ENCODE measurements at regions not wholly inside any gene's neighbourhood (a gene's known extent, or its start where the extent isn't known, plus 50 kb on each side); places are given as distances from the start of the nearest gene placed in this dataset.
"Not testable (repeated sequence)": the region's sequence is repeated elsewhere in the genome, so short reads cannot be mapped to it uniquely, and the experiment has no call there.

DNA sequence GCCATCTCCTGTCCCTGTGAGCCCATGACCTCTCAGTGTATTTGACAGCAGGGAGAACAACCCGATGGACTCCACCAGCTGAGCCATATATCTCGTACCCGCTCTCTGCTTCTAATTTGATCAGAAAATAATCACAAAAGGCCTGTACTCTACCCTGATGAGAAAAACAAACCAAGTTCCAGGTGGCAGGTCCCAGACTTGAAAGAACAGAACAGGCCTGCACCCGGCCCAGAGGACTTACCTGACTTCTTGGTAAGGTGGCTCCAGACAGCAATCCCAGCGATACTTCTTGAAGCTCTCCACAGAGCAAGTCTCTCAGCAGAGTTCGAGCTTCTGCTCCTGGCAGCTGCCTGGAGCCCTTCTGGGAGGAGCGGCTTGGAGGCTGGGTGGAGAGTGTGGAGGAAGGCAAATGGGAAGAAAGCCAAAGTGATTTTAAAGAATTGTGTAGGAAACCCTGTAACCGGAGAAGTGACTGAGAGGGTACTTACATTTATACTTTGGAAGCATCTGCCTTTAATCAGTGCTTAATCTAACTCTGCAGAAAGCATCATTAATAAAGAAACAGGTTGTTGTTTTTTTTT lies 91.6 kb downstream of the SCN11A start:
- H3K4me3 ChIP-seq (ENCODE audit: low read depth in 1 of 3, low read length in 3 of 3) = no peak overlapping the region
- FAIRE-seq = no peak
- WGBS, 3 donors = 74 to 87% (median 77%) methylated on average over 8 of the region's 8 CpGs
- no peaks in the 10 kb centered on the region for H3K27me3 ChIP-seq (ENCODE audit: control insufficient read depth in 3 of 3, insufficient read depth in 3 of 3, low read length in 3 of 3)
- no peak for DNase-seq
- H3K27ac ChIP-seq (ENCODE audit: low read depth in 1 of 3, low read length in 2 of 3) = no peak overlapping the region
- H3K36me3 ChIP-seq (ENCODE audit: control insufficient read depth in 3 of 3, insufficient read depth in 2 of 3, low read depth in 1 of 3, low read length in 3 of 3) = no peaks in the 10 kb centered on the region
- no peaks in the 10 kb centered on the region for H3K4me1 ChIP-seq (ENCODE audit: control insufficient read depth in 3 of 3, insufficient read depth in 2 of 3, low read depth in 1 of 3, low read length in 2 of 3)
- H3K9me3 ChIP-seq (ENCODE audit: control insufficient read depth in 2 of 2, insufficient read depth in 1 of 2, low read depth in 1 of 2, low read length in 1 of 2) = no peaks in the 10 kb centered on the region

DNA sequence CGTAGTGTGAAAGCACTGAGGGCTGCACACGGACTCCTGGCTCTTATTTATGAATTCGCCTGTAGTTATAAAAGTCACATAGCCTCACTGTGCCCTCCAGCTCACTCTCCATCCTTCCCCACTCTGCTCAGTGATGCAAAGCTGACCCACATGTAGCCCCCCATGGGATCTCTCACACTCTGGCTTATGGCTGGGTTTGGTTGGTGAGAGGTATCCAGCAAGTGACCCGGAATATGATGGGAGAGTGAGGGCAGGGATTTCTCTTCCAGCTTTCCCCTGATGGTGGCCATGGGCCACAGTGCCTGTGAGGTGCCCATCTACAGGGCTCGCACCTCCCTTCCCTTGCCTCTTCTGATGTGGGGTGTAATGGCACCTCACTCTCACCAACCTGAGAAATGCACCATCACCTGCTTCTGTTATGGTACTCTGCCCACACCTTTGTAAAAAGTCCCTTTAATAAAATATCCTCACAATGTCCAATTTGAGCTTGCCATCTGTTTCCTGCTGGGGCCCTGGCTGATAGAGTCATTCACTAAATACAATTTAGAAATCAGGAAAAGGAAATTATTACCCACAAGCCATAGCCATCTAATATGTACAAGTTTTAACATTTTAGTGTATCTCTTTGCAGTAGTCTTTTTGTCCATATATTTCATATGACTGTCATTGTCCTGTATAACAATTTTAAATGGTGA lies 93.6 kb downstream of the SCN11A start:
- no peak for FAIRE-seq
- no peak for DNase-seq
- H3K9me3 ChIP-seq (ENCODE audit: control insufficient read depth in 2 of 2, insufficient read depth in 1 of 2, low read depth in 1 of 2, low read length in 1 of 2) = no peaks in the 10 kb centered on the region
- H3K27ac ChIP-seq (ENCODE audit: low read depth in 1 of 3, low read length in 2 of 3) = no peak overlapping the region
- no peaks in the 10 kb centered on the region for H3K4me1 ChIP-seq (ENCODE audit: control insufficient read depth in 3 of 3, insufficient read depth in 2 of 3, low read depth in 1 of 3, low read length in 2 of 3)
- 84 to 89% (median 87%) methylated on average over 5 of the region's 5 CpGs for WGBS, 3 donors
- H3K36me3 ChIP-seq (ENCODE audit: control insufficient read depth in 3 of 3, insufficient read depth in 2 of 3, low read depth in 1 of 3, low read length in 3 of 3) = no peaks in the 10 kb centered on the region
- H3K27me3 ChIP-seq (ENCODE audit: control insufficient read depth in 3 of 3, insufficient read depth in 3 of 3, low read length in 3 of 3) = no peaks in the 10 kb centered on the region
- no peak overlapping the region for H3K4me3 ChIP-seq (ENCODE audit: low read depth in 1 of 3, low read length in 3 of 3)

DNA sequence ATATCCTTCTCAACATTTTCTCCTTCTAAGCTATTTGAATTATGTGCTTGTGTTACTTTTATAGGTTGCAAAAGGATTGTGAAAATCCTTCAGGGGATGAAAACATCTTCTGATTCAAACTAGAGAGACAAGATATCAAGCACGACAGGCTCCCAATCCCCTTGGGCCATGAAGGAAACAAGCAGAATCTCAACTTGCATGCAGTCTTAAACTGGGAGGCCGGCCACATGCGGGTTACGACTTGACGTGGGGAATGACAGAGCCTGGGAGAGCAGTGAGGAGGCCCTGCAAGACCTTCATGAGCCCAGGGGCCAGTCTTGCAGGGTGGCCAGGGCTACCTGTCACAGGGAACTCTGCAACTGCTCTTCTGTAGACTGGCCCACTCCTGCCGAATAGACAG lies 94.4 kb downstream of the SCN11A start:
- Histone ChIP-seq H3K27me3 (ENCODE audit: control insufficient read depth in 3 of 3, insufficient read depth in 3 of 3, low read length in 3 of 3) (no peaks in the 10 kb centered on the region), H3K9me3 (ENCODE audit: control insufficient read depth in 2 of 2, insufficient read depth in 1 of 2, low read depth in 1 of 2, low read length in 1 of 2) (no peaks in the 10 kb centered on the region), H3K27ac (ENCODE audit: low read depth in 1 of 3, low read length in 2 of 3) (no peak overlapping the region), H3K4me3 (ENCODE audit: low read depth in 1 of 3, low read length in 3 of 3) (no peak overlapping the region), H3K4me1 (ENCODE audit: control insufficient read depth in 3 of 3, insufficient read depth in 2 of 3, low read depth in 1 of 3, low read length in 2 of 3) (no peaks in the 10 kb centered on the region), H3K36me3 (ENCODE audit: control insufficient read depth in 3 of 3, insufficient read depth in 2 of 3, low read depth in 1 of 3, low read length in 3 of 3) (no peaks in the 10 kb centered on the region)
- 79 to 95% (median 82%) methylated on average over 6 of the region's 6 CpGs for whole genome bisulfite sequencing, 3 donors
- FAIRE-seq (no peak), DNase-seq (no peak)

DNA sequence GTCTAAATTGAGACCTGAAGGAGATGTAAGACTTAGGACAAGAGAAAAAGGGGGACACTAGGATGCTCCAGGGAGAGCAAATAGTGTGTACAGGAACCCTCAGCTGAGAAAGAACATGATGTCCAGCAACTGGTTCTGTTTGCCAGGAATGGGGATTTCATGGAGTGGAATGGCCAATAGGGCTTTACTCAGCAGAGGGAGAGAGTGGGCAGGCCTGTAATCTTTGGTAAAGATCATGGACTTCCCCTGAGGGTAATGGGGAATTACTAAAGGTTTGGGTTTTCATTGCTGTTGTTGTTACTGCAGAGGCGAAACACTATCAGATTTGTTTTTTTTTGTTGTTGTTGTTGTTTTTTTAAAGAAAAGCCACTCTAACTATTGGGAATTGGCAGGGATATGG lies 99.0 kb downstream of the SCN11A start:
- no peak overlapping the region for H3K27ac ChIP-seq (ENCODE audit: low read depth in 1 of 3, low read length in 2 of 3)
- FAIRE-seq (no peak), DNase-seq (no peak)
- no peaks in the 10 kb centered on the region for H3K4me1 ChIP-seq (ENCODE audit: control insufficient read depth in 3 of 3, insufficient read depth in 2 of 3, low read depth in 1 of 3, low read length in 2 of 3)
- H3K4me3 ChIP-seq (ENCODE audit: low read depth in 1 of 3, low read length in 3 of 3) = no peak overlapping the region
- WGBS, 3 donors = 88 to 96% (median 90%) methylated on average over 1 of the region's 1 CpG
- no peaks in the 10 kb centered on the region for H3K27me3 ChIP-seq (ENCODE audit: control insufficient read depth in 3 of 3, insufficient read depth in 3 of 3, low read length in 3 of 3)
- no peaks in the 10 kb centered on the region for H3K36me3 ChIP-seq (ENCODE audit: control insufficient read depth in 3 of 3, insufficient read depth in 2 of 3, low read depth in 1 of 3, low read length in 3 of 3)
- H3K9me3 ChIP-seq (ENCODE audit: control insufficient read depth in 2 of 2, insufficient read depth in 1 of 2, low read depth in 1 of 2, low read length in 1 of 2) = no peaks in the 10 kb centered on the region

DNA sequence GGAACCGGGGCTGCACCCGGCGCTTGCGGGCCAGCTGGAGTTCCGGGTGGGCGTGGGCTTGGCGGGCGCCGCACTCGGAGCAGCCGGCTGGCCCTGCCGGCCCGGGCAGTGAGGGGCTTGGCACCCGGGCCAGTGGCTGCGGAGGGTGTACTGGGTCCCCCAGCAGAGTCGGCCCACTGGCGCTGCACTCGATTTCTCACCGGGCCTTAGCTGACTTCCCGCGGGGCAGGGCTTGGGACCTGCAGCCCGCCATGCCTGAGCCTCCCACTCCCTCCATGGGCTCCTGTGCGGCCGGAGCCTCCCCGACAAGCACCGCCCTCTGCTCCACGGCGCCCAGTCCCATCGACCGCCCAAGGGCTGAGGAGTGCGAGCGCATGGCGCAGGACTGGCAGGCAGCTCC lies 100.6 kb downstream of the SCN11A start:
- not testable (repeated sequence) for H3K4me1 ChIP-seq (ENCODE audit: control insufficient read depth in 3 of 3, insufficient read depth in 2 of 3, low read depth in 1 of 3, low read length in 2 of 3); FAIRE-seq; H3K36me3 ChIP-seq (ENCODE audit: control insufficient read depth in 3 of 3, insufficient read depth in 2 of 3, low read depth in 1 of 3, low read length in 3 of 3); DNase-seq; H3K9me3 ChIP-seq (ENCODE audit: control insufficient read depth in 2 of 2, insufficient read depth in 1 of 2, low read depth in 1 of 2, low read length in 1 of 2); H3K4me3 ChIP-seq (ENCODE audit: low read depth in 1 of 3, low read length in 3 of 3); H3K27ac ChIP-seq (ENCODE audit: low read depth in 1 of 3, low read length in 2 of 3); H3K27me3 ChIP-seq (ENCODE audit: control insufficient read depth in 3 of 3, insufficient read depth in 3 of 3, low read length in 3 of 3)
- WGBS, 3 donors = 88 to 98% (median 96%) methylated on average over 28 to 33 of the region's 33 CpGs

DNA sequence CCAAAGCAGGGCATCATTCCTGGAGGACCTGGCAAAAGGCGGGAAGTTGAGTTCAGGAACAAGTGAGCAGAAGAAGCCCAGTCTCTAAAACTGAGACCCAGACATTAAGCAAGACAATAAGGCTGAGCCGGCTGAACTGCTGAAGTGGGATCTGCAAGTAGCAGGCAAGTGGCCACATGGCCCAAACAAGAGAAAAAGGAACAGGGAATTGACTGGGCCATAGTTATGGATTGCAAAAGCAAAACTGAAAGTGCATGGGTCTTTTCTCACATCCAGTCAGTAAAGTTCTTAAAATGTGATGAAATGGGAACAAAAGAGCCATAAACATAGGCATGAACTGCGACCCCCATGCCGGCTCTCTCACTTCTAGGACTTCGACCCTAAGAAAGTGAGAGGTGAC lies 101.2 kb downstream of the SCN11A start:
- H3K36me3 ChIP-seq (ENCODE audit: control insufficient read depth in 3 of 3, insufficient read depth in 2 of 3, low read depth in 1 of 3, low read length in 3 of 3) = no peaks in the 10 kb centered on the region
- H3K27ac ChIP-seq (ENCODE audit: low read depth in 1 of 3, low read length in 2 of 3) = no peak overlapping the region
- no peaks in the 10 kb centered on the region for H3K4me1 ChIP-seq (ENCODE audit: control insufficient read depth in 3 of 3, insufficient read depth in 2 of 3, low read depth in 1 of 3, low read length in 2 of 3)
- no peaks in the 10 kb centered on the region for H3K9me3 ChIP-seq (ENCODE audit: control insufficient read depth in 2 of 2, insufficient read depth in 1 of 2, low read depth in 1 of 2, low read length in 1 of 2)
- DNase-seq = no peak
- FAIRE-seq = no peak
- no peak overlapping the region for H3K4me3 ChIP-seq (ENCODE audit: low read depth in 1 of 3, low read length in 3 of 3)
- no peaks in the 10 kb centered on the region for H3K27me3 ChIP-seq (ENCODE audit: control insufficient read depth in 3 of 3, insufficient read depth in 3 of 3, low read length in 3 of 3)
- WGBS, 3 donors = 70 to 78% (median 76%) methylated on average over 5 of the region's 5 CpGs

DNA sequence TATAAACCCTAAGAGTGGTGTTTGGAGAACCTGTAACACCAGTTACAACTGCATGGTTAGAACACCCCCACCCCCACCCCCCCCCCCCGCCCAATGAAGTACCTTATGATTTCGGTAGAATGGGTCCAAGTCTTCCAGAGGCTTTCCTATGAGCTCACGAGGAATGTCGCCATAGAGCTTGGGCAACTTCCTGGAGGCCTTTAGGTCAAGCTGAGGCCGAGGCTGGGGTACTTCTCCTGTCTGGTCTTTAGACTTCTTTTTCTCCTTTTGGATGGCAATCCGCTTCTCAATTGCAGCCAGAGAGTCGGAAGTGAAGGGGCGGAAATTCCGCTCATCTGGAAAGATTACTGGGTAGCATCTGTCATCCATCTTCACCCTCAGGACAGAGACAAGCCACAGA lies 101.8 kb downstream of the SCN11A start:
- FAIRE-seq = no peak
- WGBS, 3 donors = 87 to 95% (median 91%) methylated on average over 8 to 9 of the region's 9 CpGs

DNA sequence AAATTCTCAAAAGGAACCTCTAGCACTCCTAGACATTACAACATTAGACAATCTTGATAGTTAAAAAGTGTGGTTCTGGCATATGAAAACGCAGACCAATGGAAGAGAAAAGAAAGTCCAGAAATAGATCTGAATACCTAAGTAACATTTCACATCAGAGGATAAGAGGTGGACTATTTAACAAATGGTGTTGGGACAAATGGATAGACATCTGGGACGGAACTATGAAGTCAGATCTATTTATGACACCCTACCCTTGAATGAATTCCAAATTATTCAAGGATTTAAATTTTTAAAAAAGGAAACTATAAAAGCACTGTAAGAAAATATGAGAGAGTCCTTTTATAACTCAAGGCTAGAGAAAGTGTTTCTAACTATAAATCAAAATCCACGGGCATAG lies 111.3 kb downstream of the SCN11A start:
- Histone ChIP-seq H3K36me3 (ENCODE audit: control insufficient read depth in 3 of 3, insufficient read depth in 2 of 3, low read depth in 1 of 3, low read length in 3 of 3) (no peaks in the 10 kb centered on the region), H3K9me3 (ENCODE audit: control insufficient read depth in 2 of 2, insufficient read depth in 1 of 2, low read depth in 1 of 2, low read length in 1 of 2) (no peaks in the 10 kb centered on the region), H3K4me3 (ENCODE audit: low read depth in 1 of 3, low read length in 3 of 3) (no peak overlapping the region), H3K4me1 (ENCODE audit: control insufficient read depth in 3 of 3, insufficient read depth in 2 of 3, low read depth in 1 of 3, low read length in 2 of 3) (no peaks in the 10 kb centered on the region), H3K27ac (ENCODE audit: low read depth in 1 of 3, low read length in 2 of 3) (no peak overlapping the region), H3K27me3 (ENCODE audit: control insufficient read depth in 3 of 3, insufficient read depth in 3 of 3, low read length in 3 of 3) (no peaks in the 10 kb centered on the region)
- DNase-seq (no peak), FAIRE-seq (no peak)
- 67 to 77% (median 76%) methylated on average over 3 of the region's 3 CpGs for WGBS, 3 donors

More for the DNA sequence above, 101.8 kb downstream of the SCN11A start:
- H3K27me3 ChIP-seq (ENCODE audit: control insufficient read depth in 3 of 3, insufficient read depth in 3 of 3, low read length in 3 of 3) = no peaks in the 10 kb centered on the region
- no peaks in the 10 kb centered on the region for H3K4me1 ChIP-seq (ENCODE audit: control insufficient read depth in 3 of 3, insufficient read depth in 2 of 3, low read depth in 1 of 3, low read length in 2 of 3)
- DNase-seq = no peak
- H3K9me3 ChIP-seq (ENCODE audit: control insufficient read depth in 2 of 2, insufficient read depth in 1 of 2, low read depth in 1 of 2, low read length in 1 of 2) = no peaks in the 10 kb centered on the region
- no peak overlapping the region for H3K27ac ChIP-seq (ENCODE audit: low read depth in 1 of 3, low read length in 2 of 3)
- no peak overlapping the region for H3K4me3 ChIP-seq (ENCODE audit: low read depth in 1 of 3, low read length in 3 of 3)
- H3K36me3 ChIP-seq (ENCODE audit: control insufficient read depth in 3 of 3, insufficient read depth in 2 of 3, low read depth in 1 of 3, low read length in 3 of 3) = no peaks in the 10 kb centered on the region

DNA sequence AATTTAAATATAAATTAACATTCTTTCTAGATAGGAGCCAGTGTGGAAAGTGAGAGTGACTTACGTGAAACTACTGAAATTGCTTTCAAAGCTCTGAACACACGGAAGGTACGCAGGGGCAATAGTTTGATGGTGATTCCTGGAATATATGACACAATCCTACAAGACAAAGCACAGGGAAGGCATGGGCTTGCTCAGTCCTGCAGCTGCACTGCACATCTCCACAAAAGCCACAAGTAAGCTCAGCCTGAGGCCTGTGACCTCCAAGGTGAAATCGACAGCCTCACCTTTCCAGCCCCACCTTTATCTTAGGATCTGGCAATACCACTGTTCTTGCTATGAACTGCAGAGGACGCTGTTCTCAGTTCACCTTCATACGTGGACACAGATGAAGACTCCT lies 109.3 kb upstream of the SCN10A start:
- Histone ChIP-seq H3K36me3 (ENCODE audit: control insufficient read depth in 3 of 3, insufficient read depth in 2 of 3, low read depth in 1 of 3, low read length in 3 of 3) (no peaks in the 10 kb centered on the region), H3K27me3 (ENCODE audit: control insufficient read depth in 3 of 3, insufficient read depth in 3 of 3, low read length in 3 of 3) (no peaks in the 10 kb centered on the region), H3K4me1 (ENCODE audit: control insufficient read depth in 3 of 3, insufficient read depth in 2 of 3, low read depth in 1 of 3, low read length in 2 of 3) (no peaks in the 10 kb centered on the region), H3K27ac (ENCODE audit: low read depth in 1 of 3, low read length in 2 of 3) (no peak overlapping the region), H3K9me3 (ENCODE audit: control insufficient read depth in 2 of 2, insufficient read depth in 1 of 2, low read depth in 1 of 2, low read length in 1 of 2) (no peaks in the 10 kb centered on the region), H3K4me3 (ENCODE audit: low read depth in 1 of 3, low read length in 3 of 3) (no peak overlapping the region)
- 60 to 69% (median 68%) methylated on average over 6 of the region's 6 CpGs for WGBS, 3 donors
- DNase-seq (no peak), FAIRE-seq (no peak)
